ENCODE measurements at regions not wholly inside any gene's neighbourhood (a gene's known extent, or its start where the extent isn't known, plus 50 kb on each side); places are given as distances from the start of the nearest gene placed in this dataset.
A peak's percentile ranks its signal among the peaks of the same experiment; 100 is the strongest.

- DNase-seq (ENCODE audit: low spot score) (no peak), ATAC-seq (ENCODE audit: low FRiP score) (peak; percentile 75)
- TF ChIP-seq CTCF (IDR thresholded peaks at IDR 0.05), result no peak
Measured at GRCh38 chr6:71194724-71195123, 93.9 kb upstream of the OGFRL1 start.

- no peak for TF ChIP-seq CTCF (IDR thresholded peaks at IDR 0.05)
- ATAC-seq (ENCODE audit: low FRiP score) (no peak), DNase-seq (ENCODE audit: low spot score) (no peak)
Measured at GRCh38 chr6:71197267-71197666, 91.3 kb upstream of the OGFRL1 start.

- no peak for TF ChIP-seq CTCF (IDR thresholded peaks at IDR 0.05)
- ATAC-seq (ENCODE audit: low FRiP score) (no peak), DNase-seq (ENCODE audit: low spot score) (no peak)
Measured at GRCh38 chr6:71197780-71198179, 90.8 kb upstream of the OGFRL1 start.

- ATAC-seq (ENCODE audit: low FRiP score) (no peak), DNase-seq (ENCODE audit: low spot score) (no peak)
- no peak for TF ChIP-seq CTCF (IDR thresholded peaks at IDR 0.05)
Measured at GRCh38 chr6:71198908-71199307, 89.7 kb upstream of the OGFRL1 start.

- DNase-seq (ENCODE audit: low spot score) (no peak), ATAC-seq (ENCODE audit: low FRiP score) (no peak)
- no peak for TF ChIP-seq CTCF (IDR thresholded peaks at IDR 0.05)
Measured at GRCh38 chr6:71199736-71200135, 88.9 kb upstream of the OGFRL1 start.

GRCh38 chr6:71203206-71203605 lies 85.4 kb upstream of the OGFRL1 start:
- no peak for DNase-seq (ENCODE audit: low spot score)
- ATAC-seq (ENCODE audit: low FRiP score), result no peak
- TF ChIP-seq CTCF (IDR thresholded peaks at IDR 0.05), result no peak

GRCh38 chr6:71204741-71205140 lies 83.9 kb upstream of the OGFRL1 start:
- no peak for TF ChIP-seq CTCF (IDR thresholded peaks at IDR 0.05)
- DNase-seq (ENCODE audit: low spot score), result no peak
- no peak for ATAC-seq (ENCODE audit: low FRiP score)
